IMR-90 (cell line): ENCODE measurements at regions not wholly inside any gene's neighbourhood (a gene's known extent, or its start where the extent isn't known, plus 50 kb on each side); places are given as distances from the start of the nearest gene placed in this dataset.

Source experiments
- ATAC-seq: fragments of 200-7000 bp; cut with Tn5 transposase; 2 replicates; pipeline ENCODE4 v1.9.1; 2020; ENCODE audit warnings: low read depth, mild to moderate bottlenecking, moderate library complexity
- BruUV-seq: library from RNA; stranded (reverse); fragments of 400-500 nt; replicated peaks from 2 replicates; lab custom pipeline; 2021; lab: Mats Ljungman, UMichigan
- CTCF ChIA-PET: fragments of 300-600 bp; formaldehyde crosslinking; extraction: SDS; loops from one replicate; lab custom pipeline; 2021; ENCODE audit warnings: antibody characterized with exemption; lab: Yijun Ruan, JAX
- POLR2A ChIA-PET: fragments of 300-600 bp; sonication (Branson Sonifier 250); formaldehyde crosslinking; loops from one replicate; lab custom pipeline; 2022; ENCODE audit warnings: antibody characterized with exemption; ENCODE audit not compliant: unreplicated experiment; lab: Charles Lee
- DNase-seq: peaks from one replicate; pipeline ENCODE4 v3.0.0; 2013
- H2AFZ ChIP-seq: replicated peaks from 2 replicates; pipeline ENCODE3; 2013; ENCODE audit warnings: low read length, mild to moderate bottlenecking; ENCODE audit not compliant: poor library complexity
- H2AK5ac ChIP-seq: 2 replicates; pipeline ENCODE4 v1.6.1; 2013; ENCODE audit warnings: low read depth, low read length, inconsistent platforms
- H2AK9ac ChIP-seq: replicated peaks from 2 replicates; pipeline ENCODE3; 2013; ENCODE audit warnings: mild to moderate bottlenecking, low read depth, low read length, moderate library complexity; ENCODE audit not compliant: poor library complexity
- H2BK120ac ChIP-seq: 2 replicates; pipeline ENCODE4 v1.6.1; 2013; ENCODE audit warnings: low read depth, low read length, inconsistent platforms
- H2BK15ac ChIP-seq: 3 replicates; pipeline ENCODE4 v1.6.1; 2013; ENCODE audit warnings: low read depth, low read length, inconsistent platforms
- H2BK20ac ChIP-seq: 2 replicates; pipeline ENCODE4 v1.6.1; 2013; ENCODE audit warnings: low read depth, mild to moderate bottlenecking, inconsistent platforms, low read length, moderate library complexity
- H2BK5ac ChIP-seq: 2 replicates; pipeline ENCODE4 v1.6.1; 2013; ENCODE audit warnings: mild to moderate bottlenecking, low read depth, low read length, inconsistent platforms; ENCODE audit not compliant: poor library complexity, severe bottlenecking
- H3K14ac ChIP-seq: replicated peaks from 2 replicates; pipeline ENCODE4 v1.6.1; 2013; ENCODE audit warnings: low read depth, low read length, inconsistent platforms
- H3K18ac ChIP-seq: 2 replicates; pipeline ENCODE4 v1.6.1; 2013; ENCODE audit warnings: low read depth, low read length, control low read depth
- H3K23ac ChIP-seq: 2 replicates; pipeline ENCODE4 v1.6.1; 2013; ENCODE audit warnings: low read depth, low read length, inconsistent platforms
- H3K27ac ChIP-seq: 2 replicates; pipeline ENCODE4 v1.5.1; 2013; ENCODE audit warnings: mild to moderate bottlenecking, control low read depth, low read length; ENCODE audit not compliant: insufficient read depth
- H3K27me3 ChIP-seq: 2 replicates; pipeline ENCODE4 v1.6.1; 2013; ENCODE audit warnings: low read length; ENCODE audit not compliant: control insufficient read depth, insufficient read depth
- H3K36me3 ChIP-seq: 2 replicates; pipeline ENCODE4 v1.6.1; 2013; ENCODE audit warnings: low read length, mixed read lengths; ENCODE audit not compliant: control insufficient read depth, insufficient read depth
- H3K4ac ChIP-seq: 2 replicates; pipeline ENCODE4 v1.6.1; 2013; ENCODE audit warnings: low read depth, low read length, inconsistent platforms
- H3K4me1 ChIP-seq: 2 replicates; pipeline ENCODE4 v1.6.1; 2013; ENCODE audit warnings: low read length, mixed read lengths; ENCODE audit not compliant: control insufficient read depth, insufficient read depth
- H3K4me2 ChIP-seq: 2 replicates; pipeline ENCODE4 v1.6.1; 2013; ENCODE audit warnings: low read depth, mild to moderate bottlenecking, control low read depth, low read length, moderate library complexity
- H3K4me3 ChIP-seq: 2 replicates; pipeline ENCODE4 v1.5.1; 2013; ENCODE audit warnings: low read depth, mild to moderate bottlenecking, control low read depth, low read length, moderate library complexity; ENCODE audit not compliant: insufficient read depth
- H3K56ac ChIP-seq: 2 replicates; pipeline ENCODE4 v1.6.1; 2013; ENCODE audit warnings: low read length, inconsistent platforms; ENCODE audit not compliant: insufficient read depth; ENCODE audit errors: extremely low read depth
- H3K79me1 ChIP-seq, 2 experiments: 2 replicates each; pipeline ENCODE4 v1.6.1; 2013; ENCODE audit warnings: low read length in 2 of 2, inconsistent platforms in 1 of 2, low read depth in 1 of 2
- H3K9ac ChIP-seq: 2 replicates; pipeline ENCODE4 v1.6.1; 2013; ENCODE audit warnings: low read depth, low read length, control low read depth
- H3K9me1 ChIP-seq: 2 replicates; pipeline ENCODE4 v1.6.1; 2013; ENCODE audit warnings: low read length, inconsistent platforms; ENCODE audit not compliant: insufficient read depth
- H3K9me3 ChIP-seq: 2 replicates; pipeline ENCODE4 v1.6.1; 2013; ENCODE audit warnings: low read length; ENCODE audit not compliant: control insufficient read depth, insufficient read depth
- H4K20me1 ChIP-seq: 2 replicates; pipeline ENCODE4 v1.6.1; 2013; ENCODE audit warnings: low read length, inconsistent platforms; ENCODE audit not compliant: insufficient read depth
- H4K5ac ChIP-seq: 2 replicates; pipeline ENCODE4 v1.6.1; 2013; ENCODE audit warnings: mild to moderate bottlenecking, low read depth, low read length, control low read depth
- H4K8ac ChIP-seq, 2 experiments: 2 replicates each; pipeline ENCODE4 v1.6.1; 2013; ENCODE audit warnings: low read depth in 2 of 2, low read length in 2 of 2, control low read depth in 1 of 2, inconsistent platforms in 1 of 2
- H4K91ac ChIP-seq: 2 replicates; pipeline ENCODE4 v1.6.1; 2013; ENCODE audit warnings: low read depth, low read length, inconsistent platforms; ENCODE audit not compliant: insufficient read depth
- BHLHE40 ChIP-seq: fragments of 150-350 bp; IDR thresholded peaks from 2 replicates; pipeline ENCODE4 v1.6.1; 2016; ENCODE audit warnings: mild to moderate bottlenecking, low read depth, low read length
- CEBPB ChIP-seq: IDR thresholded peaks from 2 replicates; pipeline ENCODE4 v1.6.1; 2012; ENCODE audit warnings: low read depth, low read length, improper control_type of control experiment
- CHD1 ChIP-seq: IDR thresholded peaks from 2 replicates; pipeline ENCODE4 v1.6.1; 2012; ENCODE audit warnings: low read depth, low read length, improper control_type of control experiment
- FOS ChIP-seq: fragments of 150-350 bp; IDR thresholded peaks from 2 replicates; pipeline ENCODE4 v1.6.1; 2016; ENCODE audit warnings: low read depth, low read length
- MAFK ChIP-seq: IDR thresholded peaks from 2 replicates; pipeline ENCODE4 v1.6.1; 2012; ENCODE audit warnings: low read depth, low read length, improper control_type of control experiment
- MAZ ChIP-seq: IDR thresholded peaks from 2 replicates; pipeline ENCODE4 v1.6.1; 2012; ENCODE audit warnings: low read depth, mild to moderate bottlenecking, low read length, improper control_type of control experiment, moderate library complexity, borderline replicate concordance
- MXI1 ChIP-seq: IDR thresholded peaks from 2 replicates; pipeline ENCODE4 v1.6.1; 2012; ENCODE audit warnings: low read depth, mild to moderate bottlenecking, low read length, moderate library complexity, borderline replicate concordance
- NFE2L2 ChIP-seq: fragments of 150-350 bp; IDR thresholded peaks from 2 replicates; pipeline ENCODE4 v1.6.1; 2016; ENCODE audit warnings: low read depth, mild to moderate bottlenecking, low read length
- POLR2A ChIP-seq: IDR thresholded peaks from 2 replicates; pipeline ENCODE4 v1.6.1; 2012; ENCODE audit warnings: mild to moderate bottlenecking, low read depth, low read length
- RAD21 ChIP-seq: IDR thresholded peaks from 2 replicates; pipeline ENCODE4 v1.6.1; 2012; ENCODE audit warnings: low read length, improper control_type of control experiment
- RCOR1 ChIP-seq: IDR thresholded peaks from 2 replicates; pipeline ENCODE4 v1.6.1; 2012; ENCODE audit warnings: mild to moderate bottlenecking, low read length, improper control_type of control experiment; ENCODE audit not compliant: insufficient replicate concordance
- RFX5 ChIP-seq: IDR thresholded peaks from 2 replicates; pipeline ENCODE4 v1.8.0; 2012; ENCODE audit warnings: low read depth, mild to moderate bottlenecking, low read length, moderate library complexity
- SMC3 ChIP-seq: fragments of 150-350 bp; IDR thresholded peaks from 2 replicates; pipeline ENCODE4 v1.6.1; 2016; ENCODE audit warnings: low read depth, mild to moderate bottlenecking, antibody characterized with exemption, low read length, moderate library complexity
- WGBS, 2 experiments: methylation state at CpG; one replicate each; pipeline versions ENCODE4 v1.1.5 to v1.1.7; 2013; ENCODE audit warnings: missing lambda C conversion rate in 2 of 2; ENCODE audit not compliant: insufficient read length in 1 of 2; ENCODE audit errors: extremely low coverage in 2 of 2; 5-methylcytosine and 5-hydroxymethylcytosine counted together
- dilution Hi-C: fragments of 300-500 bp; cut with HindIII; formaldehyde crosslinking; loops from one replicate; pipeline ENCODE4 v1.14.3; 2018; ENCODE audit warnings: low sequenced_read_pairs; ENCODE audit not compliant: unreplicated experiment
- in situ Hi-C: fragments of 300-500 bp; cut with MboI; formaldehyde crosslinking; loops from 3 replicates; pipeline ENCODE4 v1.14.3; 2019; ENCODE audit warnings: low sequenced_read_pairs, inconsistent platforms, mixed read lengths
- intact Hi-C: fragments of 100-400 bp; cut with micrococcal nuclease; formaldehyde crosslinking; loops from 2 replicates; pipeline ENCODE4 v1.10.0; 2022
- TF ChIP-seq, protein P1 (sequence below): fragments of 150-350 bp; IDR thresholded peaks from 2 replicates; pipeline ENCODE4 v1.6.1; 2016; ENCODE audit warnings: low read depth, mild to moderate bottlenecking, low read length, moderate library complexity, borderline replicate concordance
- TF ChIP-seq, protein P2 (sequence below): conservative IDR thresholded peaks from 2 replicates; pipeline ENCODE4 v1.5.1; 2012; ENCODE audit warnings: mild to moderate bottlenecking, low read depth, low read length, improper control_type of control experiment
- TF ChIP-seq, protein P3 (sequence below): fragments of 150-350 bp; IDR thresholded peaks from 2 replicates; pipeline ENCODE4 v1.6.1; 2017; ENCODE audit warnings: mild to moderate bottlenecking, antibody characterized with exemption, low read length, low read depth

DNA sequence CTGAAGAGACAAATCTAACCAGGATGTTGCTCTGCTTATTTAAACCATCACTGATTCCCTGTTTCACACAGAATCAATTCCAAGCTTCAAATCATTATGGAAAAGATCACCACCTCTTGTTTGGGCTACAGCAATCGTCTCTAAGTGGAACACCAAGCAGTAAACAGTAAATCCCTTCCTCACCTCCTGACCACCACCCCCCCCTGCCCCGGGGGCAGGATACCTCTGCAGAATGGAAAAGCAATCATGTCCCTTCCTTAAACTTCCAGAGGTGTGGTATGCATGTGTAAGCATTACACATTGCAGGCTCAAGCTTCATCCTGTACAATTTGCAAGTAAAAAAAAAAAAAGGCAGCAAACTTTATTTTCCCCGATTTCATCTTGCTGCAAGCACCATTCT is 373.8 kb downstream of the NPIPA8 start:
- TF ChIP-seq, protein P1, sequence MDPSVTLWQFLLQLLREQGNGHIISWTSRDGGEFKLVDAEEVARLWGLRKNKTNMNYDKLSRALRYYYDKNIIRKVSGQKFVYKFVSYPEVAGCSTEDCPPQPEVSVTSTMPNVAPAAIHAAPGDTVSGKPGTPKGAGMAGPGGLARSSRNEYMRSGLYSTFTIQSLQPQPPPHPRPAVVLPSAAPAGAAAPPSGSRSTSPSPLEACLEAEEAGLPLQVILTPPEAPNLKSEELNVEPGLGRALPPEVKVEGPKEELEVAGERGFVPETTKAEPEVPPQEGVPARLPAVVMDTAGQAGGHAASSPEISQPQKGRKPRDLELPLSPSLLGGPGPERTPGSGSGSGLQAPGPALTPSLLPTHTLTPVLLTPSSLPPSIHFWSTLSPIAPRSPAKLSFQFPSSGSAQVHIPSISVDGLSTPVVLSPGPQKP: no peak
- no peak for TF ChIP-seq FOS
- no peak for TF ChIP-seq MAFK
- TF ChIP-seq NFE2L2: no peak
- no peak for TF ChIP-seq RFX5
- TF ChIP-seq BHLHE40: no peak
- TF ChIP-seq, protein P2, sequence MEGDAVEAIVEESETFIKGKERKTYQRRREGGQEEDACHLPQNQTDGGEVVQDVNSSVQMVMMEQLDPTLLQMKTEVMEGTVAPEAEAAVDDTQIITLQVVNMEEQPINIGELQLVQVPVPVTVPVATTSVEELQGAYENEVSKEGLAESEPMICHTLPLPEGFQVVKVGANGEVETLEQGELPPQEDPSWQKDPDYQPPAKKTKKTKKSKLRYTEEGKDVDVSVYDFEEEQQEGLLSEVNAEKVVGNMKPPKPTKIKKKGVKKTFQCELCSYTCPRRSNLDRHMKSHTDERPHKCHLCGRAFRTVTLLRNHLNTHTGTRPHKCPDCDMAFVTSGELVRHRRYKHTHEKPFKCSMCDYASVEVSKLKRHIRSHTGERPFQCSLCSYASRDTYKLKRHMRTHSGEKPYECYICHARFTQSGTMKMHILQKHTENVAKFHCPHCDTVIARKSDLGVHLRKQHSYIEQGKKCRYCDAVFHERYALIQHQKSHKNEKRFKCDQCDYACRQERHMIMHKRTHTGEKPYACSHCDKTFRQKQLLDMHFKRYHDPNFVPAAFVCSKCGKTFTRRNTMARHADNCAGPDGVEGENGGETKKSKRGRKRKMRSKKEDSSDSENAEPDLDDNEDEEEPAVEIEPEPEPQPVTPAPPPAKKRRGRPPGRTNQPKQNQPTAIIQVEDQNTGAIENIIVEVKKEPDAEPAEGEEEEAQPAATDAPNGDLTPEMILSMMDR: no peak
- no peak for TF ChIP-seq CHD1
- TF ChIP-seq, protein P3, sequence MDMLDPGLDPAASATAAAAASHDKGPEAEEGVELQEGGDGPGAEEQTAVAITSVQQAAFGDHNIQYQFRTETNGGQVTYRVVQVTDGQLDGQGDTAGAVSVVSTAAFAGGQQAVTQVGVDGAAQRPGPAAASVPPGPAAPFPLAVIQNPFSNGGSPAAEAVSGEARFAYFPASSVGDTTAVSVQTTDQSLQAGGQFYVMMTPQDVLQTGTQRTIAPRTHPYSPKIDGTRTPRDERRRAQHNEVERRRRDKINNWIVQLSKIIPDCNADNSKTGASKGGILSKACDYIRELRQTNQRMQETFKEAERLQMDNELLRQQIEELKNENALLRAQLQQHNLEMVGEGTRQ: no peak
- TF ChIP-seq CEBPB: no peak
- TF ChIP-seq SMC3: no peak
- no peak for TF ChIP-seq RAD21
- no peak for TF ChIP-seq MAZ
- no peak for TF ChIP-seq RCOR1
- TF ChIP-seq POLR2A: no peak
- no peak for TF ChIP-seq MXI1
- WGBS, 2 experiments: no CpG with 5 or more reads among the region's 3 CpGs
- H3K9me3 ChIP-seq: peaks cover 2% of the 10 kb centered on the region; the same call in 1 of the 2 replicates

More for the DNA sequence above, 373.8 kb downstream of the NPIPA8 start:
- Histone ChIP-seq H3K4ac (no peak overlapping the region), H3K23ac (no peak overlapping the region), H3K4me3 (no peak overlapping the region), H3K4me1 (no peaks in the 10 kb centered on the region), H3K9ac (no peak overlapping the region), H4K20me1 (no peaks in the 10 kb centered on the region), H3K9me1 (no peaks in the 10 kb centered on the region), H4K91ac (no peak overlapping the region), H3K18ac (no peak overlapping the region), H2AFZ (no peak overlapping the region), H2BK120ac (no peak overlapping the region), H2AK9ac (no peak overlapping the region), H3K56ac (no peak overlapping the region), H2BK15ac (no peak overlapping the region), H3K36me3 (no peaks in the 10 kb centered on the region), H2BK20ac (no peak overlapping the region), H3K27ac (no peak overlapping the region), H2AK5ac (no peak overlapping the region), H3K4me2 (no peak overlapping the region), H3K79me1 (no peaks in the 10 kb centered on the region), H4K5ac (no peak overlapping the region), H3K27me3 (no peaks in the 10 kb centered on the region), H2BK5ac (no peak overlapping the region), H4K8ac (no peak overlapping the region), H3K14ac (no peak overlapping the region)
- dilution Hi-C loops (no loop called here), in situ Hi-C loops (no loop called here), intact Hi-C loops (no loop called here)
- no peak for DNase-seq
- no TSS peak for BruUV-seq
- CTCF ChIA-PET: interaction anchor here (0.6 kb wide), 1 partner anchor 1346 kb away, joined by 3 read pairs; no protein-coding TSS in a partner anchor
- no peak for ATAC-seq
- POLR2A ChIA-PET: interaction anchor here (0.6 kb wide), 1 partner anchor 327 kb away, joined by 6 read pairs; no protein-coding TSS in a partner anchor
